GM12891 (cell line): ENCODE measurements at regions not wholly inside any gene's neighbourhood (a gene's known extent, or its start where the extent isn't known, plus 50 kb on each side); places are given as distances from the start of the nearest gene placed in this dataset.

Experiments
- DNase-seq: peaks from one replicate; pipeline ENCODE4 v3.0.0; 2011; ENCODE audit warnings: low spot score; ENCODE audit not compliant: insufficient read length
- FAIRE-seq: peaks from 2 replicates; lab custom pipeline; 2011; peaks lifted over from hg19 to GRCh38; lab: Jason Lieb, UNC
- PAX5 ChIP-seq: IDR thresholded peaks from 2 replicates; pipeline ENCODE4 v1.6.1; 2011; ENCODE audit warnings: low read length, moderate library complexity, mild to moderate bottlenecking; ENCODE audit not compliant: insufficient read depth, severe bottlenecking
- POLR2A ChIP-seq: IDR thresholded peaks from 2 replicates; pipeline ENCODE4 v1.6.1; 2011; ENCODE audit warnings: low read depth, low read length, control low read depth
- POLR2AphosphoS5 ChIP-seq: IDR thresholded peaks from 2 replicates; pipeline ENCODE4 v1.6.1; 2011; ENCODE audit warnings: low read depth, low read length, control low read depth
- POU2F2 ChIP-seq: IDR thresholded peaks from 2 replicates; pipeline ENCODE4 v1.6.1; 2011; ENCODE audit warnings: low read depth, mild to moderate bottlenecking, control low read depth, low read length, moderate library complexity
- SPI1 ChIP-seq: IDR thresholded peaks from 2 replicates; pipeline ENCODE4 v1.6.1; 2011; ENCODE audit warnings: low read depth, low read length, control low read depth
- TAF1 ChIP-seq: IDR thresholded peaks from 2 replicates; pipeline ENCODE4 v1.6.1; 2011; ENCODE audit warnings: low read depth, low read length, control low read depth

DNA sequence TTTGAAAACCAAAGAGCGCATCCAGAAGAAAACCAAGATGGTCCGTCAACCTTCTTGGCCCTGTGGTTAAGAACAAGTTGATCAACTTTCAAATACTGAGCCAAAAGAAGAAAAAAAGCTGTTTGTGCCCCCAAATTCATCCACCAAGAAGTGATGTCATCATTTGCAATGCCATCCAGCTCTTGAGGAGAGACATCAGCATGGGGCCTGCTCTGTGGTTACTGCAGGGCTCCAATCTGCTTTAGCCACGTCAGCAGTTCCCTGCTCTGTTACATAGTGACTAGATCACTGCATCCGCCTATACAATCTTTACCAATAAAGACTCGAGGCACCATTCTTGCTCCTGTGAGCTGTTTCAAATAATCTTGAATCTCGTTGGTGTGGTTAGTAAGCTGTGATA is 75.0 kb upstream of the BLCAP start:
- FAIRE-seq: no peak
- DNase-seq: no peak
- no peak for TF ChIP-seq TAF1
- TF ChIP-seq PAX5: no peak
- TF ChIP-seq SPI1: no peak
- TF ChIP-seq POLR2A: no peak
- TF ChIP-seq POLR2AphosphoS5: no peak
- TF ChIP-seq POU2F2: no peak

GRCh38 chr20:37600486-37600885 is 72.8 kb upstream of the BLCAP start:
- FAIRE-seq (no peak), DNase-seq (no peak)
- no peak for TF ChIP-seq POU2F2
- no peak for TF ChIP-seq POLR2A
- no peak for TF ChIP-seq POLR2AphosphoS5
- no peak for TF ChIP-seq PAX5
- TF ChIP-seq TAF1: no peak
- no peak for TF ChIP-seq SPI1

- DNase-seq: no peak
- FAIRE-seq: no peak
- TF ChIP-seq PAX5: no peak
- TF ChIP-seq POLR2AphosphoS5: no peak
- no peak for TF ChIP-seq POLR2A
- no peak for TF ChIP-seq TAF1
- TF ChIP-seq POU2F2: no peak
- TF ChIP-seq SPI1: no peak
Observed at GRCh38 chr20:37598575-37599342, 71.1 kb upstream of the BLCAP start.

GRCh38 chr20:37598100-37598543 is 70.4 kb upstream of the BLCAP start:
- FAIRE-seq: no peak
- DNase-seq: no peak
- TF ChIP-seq POLR2AphosphoS5 (no peak), TAF1 (no peak), SPI1 (no peak), PAX5 (no peak), POLR2A (no peak), POU2F2 (no peak)

GRCh38 chr20:37596890-37597536 is 69.3 kb upstream of the BLCAP start:
- TF ChIP-seq POU2F2 (no peak), POLR2A (no peak), PAX5 (peak; percentile 78), SPI1 (0 out of 2 replicates have a peak, but pooled peaks have one; percentile 45)
- FAIRE-seq (no peak), DNase-seq (no peak)

DNA sequence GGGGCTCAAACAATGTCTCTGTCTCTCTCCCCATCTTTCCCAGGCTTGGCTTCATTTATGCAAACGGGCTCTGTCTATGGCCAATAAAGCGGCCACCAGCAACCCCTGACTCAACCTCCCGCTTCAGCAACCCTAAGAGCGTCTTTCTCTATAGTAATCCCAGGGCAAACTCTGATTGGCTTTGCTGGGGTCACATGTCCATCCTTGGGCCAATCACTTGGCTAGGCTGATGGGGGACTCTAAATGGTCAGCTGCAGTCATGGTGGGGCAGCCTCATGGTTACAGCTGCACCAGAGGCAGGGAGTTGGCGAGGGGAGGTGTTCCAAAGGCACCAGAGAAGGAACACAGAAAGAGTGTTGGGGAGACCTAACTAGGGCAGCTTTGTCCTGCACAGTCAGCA is 68.5 kb upstream of the BLCAP start:
- no peak for DNase-seq
- FAIRE-seq: no peak
- TF ChIP-seq POLR2A: no peak
- no peak for TF ChIP-seq POLR2AphosphoS5
- TF ChIP-seq SPI1: no peak
- TF ChIP-seq TAF1: no peak
- TF ChIP-seq PAX5: no peak
- TF ChIP-seq POU2F2: no peak

DNA sequence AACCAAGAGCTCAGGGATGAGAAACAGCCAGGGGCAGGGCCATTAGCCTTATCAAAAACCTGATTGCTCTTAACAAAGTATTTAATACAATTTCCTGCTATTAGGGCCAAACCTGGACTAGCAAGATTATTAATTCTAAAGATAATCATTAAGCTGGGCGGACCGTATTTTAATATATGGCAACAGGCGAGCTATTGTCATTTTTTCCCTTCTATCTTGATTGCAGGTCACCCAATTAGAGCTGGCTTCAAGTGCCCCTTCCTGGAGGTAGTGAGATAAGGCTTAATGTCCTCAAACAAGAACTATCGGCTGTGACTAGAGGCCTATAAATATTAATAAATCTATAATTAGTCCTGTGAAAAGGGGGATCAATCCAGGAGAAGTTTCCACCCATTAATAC is 66.0 kb upstream of the BLCAP start:
- TF ChIP-seq POLR2AphosphoS5 (no peak), POLR2A (no peak), PAX5 (no peak), SPI1 (no peak), TAF1 (no peak), POU2F2 (no peak)
- DNase-seq (no peak), FAIRE-seq (no peak)

DNA sequence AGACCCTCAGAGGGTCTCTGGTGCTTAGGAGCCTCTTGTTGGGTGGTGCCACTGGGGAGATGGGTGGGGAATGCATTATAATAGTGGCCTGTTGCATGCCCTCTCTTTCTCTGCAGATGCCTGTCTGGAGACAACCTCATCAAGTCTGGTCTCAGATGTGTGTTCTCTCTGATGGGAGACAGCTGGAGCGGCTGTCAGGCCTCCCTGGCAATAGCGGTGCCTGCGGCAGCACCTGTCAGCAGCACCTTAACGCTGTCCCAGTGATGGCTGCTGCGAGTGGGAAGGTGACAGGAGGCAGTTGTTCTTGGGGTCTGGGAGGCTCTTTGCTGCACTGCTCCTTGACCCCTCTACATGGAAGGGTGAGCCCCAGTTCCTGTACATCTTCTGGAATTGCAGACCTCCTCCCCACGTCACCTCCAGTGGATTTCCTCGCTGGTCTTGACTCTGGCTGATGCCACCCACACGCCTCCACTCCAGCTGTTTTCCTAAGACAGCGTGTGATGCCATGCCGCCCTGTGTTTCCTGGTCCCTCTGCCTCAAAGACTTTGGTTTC is 63.3 kb upstream of the BLCAP start:
- TF ChIP-seq POLR2A: no peak
- no peak for TF ChIP-seq PAX5
- no peak for TF ChIP-seq POU2F2
- TF ChIP-seq SPI1: no peak
- TF ChIP-seq POLR2AphosphoS5: no peak
- no peak for TF ChIP-seq TAF1
- DNase-seq: no peak
- FAIRE-seq: no peak

DNA sequence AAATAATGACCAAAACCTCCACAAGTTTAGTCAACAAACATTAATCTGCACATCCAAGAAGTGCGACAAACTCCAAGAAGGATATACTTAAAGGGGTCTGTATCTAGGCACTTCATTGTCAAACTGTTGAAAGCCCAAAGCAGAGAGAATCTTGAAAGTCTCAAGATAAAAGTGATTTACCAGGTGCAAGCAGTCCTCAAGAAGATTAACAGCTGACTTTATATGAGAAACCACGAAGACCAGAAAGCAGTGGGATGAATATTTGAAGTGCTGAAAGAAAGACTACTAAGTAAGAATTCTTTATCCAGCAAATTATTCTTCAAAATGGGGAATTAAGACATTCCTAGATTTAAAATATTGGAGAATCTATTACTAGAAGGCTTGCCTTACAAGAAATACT is 58.4 kb upstream of the BLCAP start:
- FAIRE-seq: no peak
- DNase-seq: no peak
- TF ChIP-seq POU2F2: no peak
- TF ChIP-seq POLR2AphosphoS5: no peak
- no peak for TF ChIP-seq POLR2A
- no peak for TF ChIP-seq TAF1
- no peak for TF ChIP-seq PAX5
- no peak for TF ChIP-seq SPI1

GRCh38 chr20:37584238-37584807 is 56.6 kb upstream of the BLCAP start:
- no peak for DNase-seq
- no peak for TF ChIP-seq PAX5
- TF ChIP-seq TAF1: no peak
- no peak for FAIRE-seq
